GM19452 (cell line): ENCODE measurements at regions not wholly inside any gene's neighbourhood (a gene's known extent, or its start where the extent isn't known, plus 50 kb on each side); places are given as distances from the start of the nearest gene placed in this dataset.

ENCODE experiments used
- ATAC-seq: cut with Tn5 transposase; IDR thresholded peaks from one replicate; pipeline ENCODE4 v1.9.1; 2021; ENCODE audit not compliant: unreplicated experiment

- no peak for ATAC-seq
Observed at GRCh38 chr10:4353964-4354363, 472.0 kb upstream of the AKR1E2 start.

DNA sequence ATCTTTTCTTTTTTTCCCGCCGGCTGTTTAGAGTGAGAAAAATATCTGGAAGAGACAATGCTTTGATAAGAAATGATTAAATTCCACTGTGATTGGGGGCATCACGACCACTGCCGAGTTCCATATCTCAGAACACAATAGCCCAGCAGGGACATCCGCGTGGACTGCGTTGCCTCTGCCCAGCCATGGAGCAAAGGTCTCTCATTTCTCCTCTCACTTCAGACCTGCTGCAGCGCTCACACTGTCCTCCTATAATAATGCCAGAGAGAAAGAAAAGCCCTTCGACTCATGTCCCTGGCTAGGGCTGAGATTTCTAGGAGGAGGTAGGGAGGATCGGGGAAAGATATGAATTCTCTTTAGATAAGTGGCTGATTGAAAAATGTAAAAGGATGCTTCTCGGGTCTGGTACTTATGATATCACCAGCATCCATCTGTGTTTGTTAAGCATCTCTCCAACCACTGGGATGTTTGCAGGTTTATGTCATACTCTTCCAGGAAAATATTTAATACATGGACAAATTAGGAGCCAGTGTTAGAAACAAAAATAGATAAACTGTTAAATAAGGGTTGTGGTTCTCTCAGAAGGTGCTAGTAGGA lies 472.9 kb upstream of the AKR1E2 start:
- no peak for ATAC-seq

GRCh38 chr10:4352414-4352961 lies 473.5 kb upstream of the AKR1E2 start:
- no peak for ATAC-seq

- no peak for ATAC-seq
Observed at GRCh38 chr10:4351723-4352413, 474.1 kb upstream of the AKR1E2 start.

GRCh38 chr10:4347397-4347796 lies 478.6 kb upstream of the AKR1E2 start:
- no peak for ATAC-seq

DNA sequence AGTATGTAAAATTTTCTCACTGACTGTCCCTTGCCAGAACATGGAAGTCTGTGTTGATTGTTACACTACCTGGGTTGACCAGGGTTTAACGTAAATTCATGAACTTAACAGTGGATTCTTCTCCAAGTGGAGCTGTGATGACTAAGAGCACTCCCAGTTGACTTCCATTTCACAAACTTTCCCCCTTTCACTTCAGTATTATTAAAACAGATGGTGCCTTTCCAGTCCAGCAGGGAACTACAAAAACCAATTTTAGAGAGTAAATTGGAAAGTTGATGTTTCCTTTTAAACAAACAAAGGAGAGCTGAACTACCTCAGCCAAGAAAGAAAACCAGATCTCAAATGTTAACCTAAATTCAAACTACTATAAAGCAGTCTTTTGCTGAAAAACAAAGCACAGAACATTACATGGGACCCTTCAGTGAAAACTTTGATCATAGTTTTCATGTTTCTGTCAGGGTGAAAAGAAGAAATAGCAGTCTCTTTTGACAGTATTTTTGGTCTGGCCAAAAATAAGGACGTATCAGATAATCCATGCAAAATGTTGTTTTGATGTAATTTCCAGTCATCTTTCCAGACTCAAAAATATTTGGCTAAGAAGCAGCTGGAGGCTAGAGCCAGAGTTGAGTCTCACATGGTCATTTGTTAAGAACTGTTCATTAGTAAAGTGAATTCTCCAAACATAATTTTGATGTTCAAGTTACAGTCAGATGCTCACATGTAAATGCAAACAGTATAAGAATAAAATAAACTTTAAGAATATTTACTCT lies 479.9 kb upstream of the AKR1E2 start:
- ATAC-seq = no peak

DNA sequence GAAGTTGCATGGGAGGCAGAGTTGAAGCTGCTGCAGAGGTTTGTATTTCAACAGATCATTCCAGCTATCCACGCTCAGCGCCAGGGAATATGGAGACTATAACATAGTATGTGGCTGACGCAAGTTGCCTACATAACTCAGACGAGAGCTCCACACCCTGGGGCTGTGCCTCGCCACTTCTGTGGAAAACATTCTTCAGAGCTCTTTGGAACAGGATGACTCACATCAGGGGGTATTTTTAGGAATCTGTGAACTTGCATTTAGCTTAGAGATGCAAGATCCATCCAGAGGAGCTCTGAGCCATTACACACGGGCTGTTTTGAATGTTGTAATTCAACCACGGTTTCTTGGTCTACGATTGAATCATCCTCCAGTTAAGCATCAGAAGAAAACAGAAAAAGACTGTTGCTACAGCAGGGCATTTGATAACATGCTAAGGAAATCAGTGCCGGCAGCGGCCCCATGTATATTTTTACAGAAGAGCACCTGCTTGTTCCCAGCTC lies 481.5 kb upstream of the AKR1E2 start:
- no peak for ATAC-seq

- ATAC-seq = no peak
Observed at GRCh38 chr10:4343873-4344272, 482.1 kb upstream of the AKR1E2 start.

- ATAC-seq = no peak
Observed at GRCh38 chr10:4343091-4343490, 482.9 kb upstream of the AKR1E2 start.

GRCh38 chr10:4338768-4339167 lies 487.2 kb upstream of the AKR1E2 start:
- no peak for ATAC-seq

DNA sequence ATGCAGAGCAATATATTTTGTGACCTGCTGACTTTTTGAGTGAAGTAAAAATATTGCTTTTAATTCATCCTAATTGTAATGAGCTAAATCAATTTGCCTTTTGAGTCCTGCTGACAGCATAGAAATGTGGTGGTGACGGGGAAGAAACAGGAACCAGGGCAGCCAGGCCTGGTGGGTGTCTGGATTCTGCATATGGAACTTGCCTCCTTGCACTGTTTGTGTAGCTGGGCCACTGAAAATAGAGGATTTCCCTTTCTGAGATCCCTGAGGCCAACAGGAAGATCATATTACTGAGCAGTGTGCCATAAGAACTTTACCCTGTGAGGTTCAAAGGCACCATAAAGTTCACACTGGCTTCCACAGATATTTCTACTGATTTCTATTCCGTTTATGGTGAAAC lies 488.4 kb upstream of the AKR1E2 start:
- ATAC-seq = no peak

DNA sequence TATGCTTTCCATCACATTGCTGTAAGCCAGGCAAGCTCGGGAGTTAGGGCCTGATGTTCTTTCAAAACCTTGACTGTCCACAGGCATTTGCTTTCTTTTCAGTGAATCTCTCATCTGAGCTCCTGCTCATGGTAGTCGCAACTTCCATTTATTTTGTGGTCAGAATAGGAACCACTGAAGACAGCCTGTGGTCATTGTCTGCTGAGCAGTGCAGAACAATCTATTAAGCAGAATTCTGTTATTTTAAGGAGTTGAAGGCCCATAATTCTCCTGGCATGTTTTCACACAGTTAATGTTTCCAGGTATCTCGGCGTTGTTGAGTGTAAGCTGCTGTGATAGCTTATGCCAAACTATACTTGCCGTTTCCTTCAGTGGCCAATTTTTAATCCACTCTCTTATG lies 491.1 kb upstream of the AKR1E2 start:
- no peak for ATAC-seq

- ATAC-seq = no peak
Observed at GRCh38 chr10:4334015-4334414, 492.0 kb upstream of the AKR1E2 start.

GRCh38 chr10:4333459-4333894 lies 492.5 kb upstream of the AKR1E2 start:
- ATAC-seq = no peak

DNA sequence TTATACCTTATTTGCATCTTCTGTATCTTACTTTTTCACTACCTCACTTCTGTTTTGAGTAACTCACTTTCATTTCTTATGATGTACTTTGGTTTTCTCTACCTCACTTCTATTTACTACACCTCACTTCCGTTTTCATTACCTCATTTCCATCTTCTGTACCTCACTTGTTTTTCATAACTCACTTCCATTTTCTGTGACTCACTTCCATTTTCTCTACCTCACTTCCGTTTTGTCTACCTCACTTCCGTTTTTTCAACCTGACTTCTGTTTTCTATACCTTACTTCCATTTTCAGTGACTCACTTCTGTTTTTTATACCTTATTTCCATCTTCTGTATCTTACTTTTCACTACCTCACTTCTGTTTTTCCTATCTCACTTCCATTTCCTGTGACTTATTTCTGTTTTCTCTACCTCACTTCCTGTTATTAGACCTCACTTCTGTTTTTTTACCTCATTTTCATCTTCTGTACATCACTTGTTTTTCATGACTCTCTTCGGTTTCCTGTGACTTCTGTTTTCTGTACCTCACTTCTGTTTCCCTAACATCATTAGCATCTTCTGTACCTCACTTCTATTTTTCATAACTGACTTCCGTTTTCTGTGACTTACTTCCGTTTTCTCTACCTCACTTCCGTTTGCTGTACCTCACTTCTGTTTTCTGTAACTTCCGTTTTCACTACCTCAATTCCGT lies 493.1 kb upstream of the AKR1E2 start:
- no peak for ATAC-seq

DNA sequence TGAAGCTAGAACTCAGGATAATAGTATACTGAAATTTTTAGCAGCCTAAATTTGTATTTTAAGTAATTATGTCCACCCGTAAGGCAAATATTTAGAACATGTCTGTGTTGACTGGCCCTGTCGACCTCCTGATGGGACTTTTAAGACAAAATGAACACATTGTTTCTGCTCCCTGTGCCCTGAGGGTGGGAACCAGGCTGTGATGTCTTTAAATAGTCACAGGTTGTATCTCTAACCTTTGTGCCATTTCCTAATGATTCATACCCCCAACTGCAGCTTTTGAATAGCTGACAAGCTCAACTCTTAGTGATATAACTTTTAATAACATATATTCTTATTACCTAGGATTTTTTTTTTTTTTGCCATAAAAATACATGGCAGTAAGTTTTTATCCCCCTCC lies 494.9 kb upstream of the AKR1E2 start:
- ATAC-seq = no peak

DNA sequence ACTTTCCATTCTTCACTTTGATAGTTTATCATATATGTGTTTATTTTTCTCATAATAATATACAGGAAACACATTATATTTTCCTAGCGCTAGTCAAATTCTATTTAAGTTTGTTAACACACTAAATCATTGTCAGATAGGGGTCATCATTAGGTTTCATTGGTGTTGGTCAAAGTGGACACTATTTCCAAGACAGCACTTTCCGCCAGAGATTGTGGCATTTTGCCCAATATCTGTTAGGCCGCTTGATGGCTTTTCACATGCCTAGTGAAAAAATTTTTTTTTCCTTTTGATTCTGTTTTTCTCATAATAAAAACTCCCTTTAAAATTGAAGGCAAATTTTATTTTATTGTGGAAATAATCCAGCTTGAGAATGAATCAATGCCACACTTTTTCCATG lies 495.4 kb upstream of the AKR1E2 start:
- ATAC-seq = no peak

- ATAC-seq = no peak
Observed at GRCh38 chr10:4329225-4329624, 496.8 kb upstream of the AKR1E2 start.

DNA sequence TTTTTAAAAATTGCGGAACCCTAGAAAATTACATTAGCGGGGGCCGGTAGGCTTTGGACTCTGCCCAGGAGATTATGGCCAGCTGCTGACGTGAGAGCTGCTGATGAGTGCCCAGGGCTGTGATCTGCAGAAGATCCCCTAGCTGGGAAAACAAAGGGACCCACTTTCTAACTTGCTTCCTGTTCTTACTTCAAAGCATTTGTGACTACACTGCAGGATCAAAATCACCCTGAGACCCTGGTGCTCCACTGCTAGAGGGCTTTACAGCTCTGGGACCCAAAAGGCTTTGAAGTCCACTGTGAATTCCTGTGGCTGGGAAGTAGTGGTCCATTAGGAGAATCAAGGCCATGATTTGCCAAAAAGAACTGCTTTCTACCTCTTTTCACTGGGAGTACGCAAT lies 499.4 kb upstream of the AKR1E2 start:
- ATAC-seq = no peak

GRCh38 chr10:4319870-4320367 lies 506.1 kb upstream of the AKR1E2 start:
- no peak for ATAC-seq
